Neural cell (in vitro differentiated cells): ENCODE measurements at regions not wholly inside any gene's neighbourhood (a gene's known extent, or its start where the extent isn't known, plus 50 kb on each side); places are given as distances from the start of the nearest gene placed in this dataset.
"Not testable (repeated sequence)": the region's sequence is repeated elsewhere in the genome, so short reads cannot be mapped to it uniquely, and the experiment has no call there.

ENCODE experiments used
- H2AFZ ChIP-seq: fragments of 200-600, 300-800 bp; sonication (generic), shearing (Covaris generic); 2 replicates; pipeline ENCODE4 v1.6.0; 2014; ENCODE audit warnings: low read depth, mild to moderate bottlenecking, antibody characterized with exemption, low read length, moderate library complexity
- H3F3A ChIP-seq: fragments of 200-600 bp; shearing (Covaris generic); 2 replicates; pipeline ENCODE4 v1.6.1; 2016; ENCODE audit warnings: mild to moderate bottlenecking, moderate library complexity, mixed read lengths, antibody characterized with exemption, low read length; ENCODE audit not compliant: insufficient read depth, poor library complexity, severe bottlenecking
- H3K27ac ChIP-seq: fragments of 200-600, 300-800 bp; sonication (generic), shearing (Covaris generic); 2 replicates; pipeline ENCODE4 v1.5.1; 2014; ENCODE audit warnings: mild to moderate bottlenecking, low read length, moderate library complexity
- H3K27me3 ChIP-seq: fragments of 300-800, 200-600 bp; sonication (generic), shearing (Covaris generic); 2 replicates; pipeline ENCODE4 v1.6.0; 2014; ENCODE audit warnings: mild to moderate bottlenecking, low read depth, low read length, moderate library complexity; ENCODE audit not compliant: insufficient read depth
- H3K36me3 ChIP-seq: fragments of 300-800, 200-600 bp; sonication (generic), shearing (Covaris generic); 2 replicates; pipeline ENCODE4 v1.5.1; 2014; ENCODE audit warnings: mild to moderate bottlenecking, antibody characterized with exemption, low read length, moderate library complexity; ENCODE audit not compliant: insufficient read depth
- H3K4me2 ChIP-seq: fragments of 300-800, 200-600 bp; sonication (generic), shearing (Covaris generic); 2 replicates; pipeline ENCODE4 v1.6.0; 2014; ENCODE audit warnings: mild to moderate bottlenecking, low read length
- H3K4me3 ChIP-seq: fragments of 300-800, 200-600 bp; sonication (generic), shearing (Covaris generic); 2 replicates; pipeline ENCODE4 v1.5.1; 2014; ENCODE audit warnings: mild to moderate bottlenecking, low read length, moderate library complexity
- H3K79me2 ChIP-seq: fragments of 200-600 bp; shearing (Covaris generic); replicated peaks from 2 replicates; pipeline ENCODE4 v1.6.0; 2014; ENCODE audit warnings: mild to moderate bottlenecking, low read length, moderate library complexity; ENCODE audit not compliant: insufficient read depth
- H3K9ac ChIP-seq: fragments of 300-800, 200-600 bp; sonication (generic), shearing (Covaris generic); 2 replicates; pipeline ENCODE4 v1.6.1; 2016; ENCODE audit warnings: mild to moderate bottlenecking, low read length, mixed read lengths
- H3K9me2 ChIP-seq: fragments of 200-600 bp; shearing (Covaris generic); 2 replicates; pipeline ENCODE4 v1.6.1; 2016; ENCODE audit warnings: mild to moderate bottlenecking, low read length, mixed read lengths; ENCODE audit not compliant: insufficient read depth
- H3K9me3 ChIP-seq: fragments of 200-600, 300-800 bp; sonication (generic), shearing (Covaris generic); 2 replicates; pipeline ENCODE4 v1.6.1; 2016; ENCODE audit warnings: mild to moderate bottlenecking, mixed run types, low read length, moderate library complexity, mixed read lengths
- H4K20me1 ChIP-seq: fragments of 200-600 bp; shearing (Covaris generic); 2 replicates; pipeline ENCODE4 v1.6.1; 2016; ENCODE audit warnings: mild to moderate bottlenecking, mixed run types; ENCODE audit not compliant: insufficient read depth
- CTCF ChIP-seq: fragments of 450-650 bp; IDR thresholded peaks from 2 replicates; pipeline ENCODE4 v1.5.1; 2014; ENCODE audit warnings: antibody characterized with exemption, mild to moderate bottlenecking, moderate library complexity; ENCODE audit not compliant: poor library complexity, severe bottlenecking
- EP300 ChIP-seq: fragments of 450-650 bp; conservative IDR thresholded peaks from 2 replicates; pipeline ENCODE4 v1.6.1; 2014; ENCODE audit warnings: antibody characterized with exemption, mild to moderate bottlenecking, moderate library complexity; ENCODE audit not compliant: poor library complexity, severe bottlenecking
- EZH2 ChIP-seq: fragments of 200-600, 300-800 bp; shearing (Covaris generic), sonication (generic); IDR thresholded peaks from 2 replicates; pipeline ENCODE4 v1.6.1; 2014; ENCODE audit warnings: antibody characterized with exemption, low read length, borderline replicate concordance, mild to moderate bottlenecking; ENCODE audit not compliant: insufficient read depth, poor library complexity, severe bottlenecking
- MXI1 ChIP-seq: fragments of 450-650 bp; conservative IDR thresholded peaks from 2 replicates; pipeline ENCODE4 v1.6.1; 2014; ENCODE audit warnings: antibody characterized with exemption, mild to moderate bottlenecking; ENCODE audit not compliant: poor library complexity, severe bottlenecking
- POLR2AphosphoS5 ChIP-seq: IDR thresholded peaks from 2 replicates; pipeline ENCODE4 v1.6.1; 2012
- RAD21 ChIP-seq: fragments of 450-650 bp; conservative IDR thresholded peaks from 2 replicates; pipeline ENCODE4 v1.6.1; 2014; ENCODE audit warnings: antibody characterized with exemption, mild to moderate bottlenecking, moderate library complexity
- REST ChIP-seq: IDR thresholded peaks from 2 replicates; pipeline ENCODE4 v1.6.1; 2012; ENCODE audit warnings: borderline replicate concordance
- SMC3 ChIP-seq: fragments of 450-650 bp; conservative IDR thresholded peaks from 2 replicates; pipeline ENCODE4 v1.6.1; 2014; ENCODE audit warnings: antibody characterized with exemption, mild to moderate bottlenecking, moderate library complexity; ENCODE audit not compliant: poor library complexity
- TAF1 ChIP-seq: IDR thresholded peaks from 2 replicates; pipeline ENCODE4 v1.6.1; 2012; ENCODE audit warnings: low read depth

- no peak overlapping the region for H2AFZ ChIP-seq
- H3K4me3 ChIP-seq: no peak overlapping the region
- TF ChIP-seq POLR2AphosphoS5 (no peak), CTCF (no peak), RAD21 (no peak), MXI1 (no peak), EZH2 (no peak)
- H3K9ac ChIP-seq: no peak overlapping the region
- H3F3A ChIP-seq: no peaks in the 10 kb centered on the region
- no peaks in the 10 kb centered on the region for H3K9me3 ChIP-seq
- no peaks in the 10 kb centered on the region for H3K36me3 ChIP-seq
- no peak overlapping the region for H3K4me2 ChIP-seq
- no peaks in the 10 kb centered on the region for H4K20me1 ChIP-seq
- H3K27me3 ChIP-seq: no peaks in the 10 kb centered on the region
- no peaks in the 10 kb centered on the region for H3K79me2 ChIP-seq
- H3K9me2 ChIP-seq: no peaks in the 10 kb centered on the region
- no peak overlapping the region for H3K27ac ChIP-seq
Measured at GRCh38 chr7:124100190-124100589, 67.3 kb upstream of the TMEM229A start.

- H3K79me2 ChIP-seq, H4K20me1 ChIP-seq, H3K4me2 ChIP-seq, H3K27me3 ChIP-seq, H3K9me3 ChIP-seq, H3K27ac ChIP-seq, H3K9ac ChIP-seq, H3K9me2 ChIP-seq, H2AFZ ChIP-seq, H3K4me3 ChIP-seq, H3F3A ChIP-seq, H3K36me3 ChIP-seq: not testable (repeated sequence)
Measured at GRCh38 chr7:124099585-124099984, 66.7 kb upstream of the TMEM229A start.

GRCh38 chr7:124089621-124090020 is 56.8 kb upstream of the TMEM229A start:
- no peak overlapping the region for H3K9ac ChIP-seq
- no peak overlapping the region for H3K4me3 ChIP-seq
- no peaks in the 10 kb centered on the region for H3K79me2 ChIP-seq
- no peak overlapping the region for H2AFZ ChIP-seq
- H3K27ac ChIP-seq: no peak overlapping the region
- no peaks in the 10 kb centered on the region for H4K20me1 ChIP-seq
- H3K9me3 ChIP-seq: no peaks in the 10 kb centered on the region
- no peak overlapping the region for H3K4me2 ChIP-seq
- no peaks in the 10 kb centered on the region for H3K9me2 ChIP-seq
- H3K36me3 ChIP-seq: no peaks in the 10 kb centered on the region
- TF ChIP-seq MXI1: no peak
- TF ChIP-seq EZH2: no peak
- TF ChIP-seq SMC3: no peak
- TF ChIP-seq POLR2AphosphoS5: no peak
- TF ChIP-seq RAD21: no peak
- TF ChIP-seq TAF1: no peak
- TF ChIP-seq CTCF: no peak
- no peak for TF ChIP-seq REST
- no peak for TF ChIP-seq EP300
- no peaks in the 10 kb centered on the region for H3K27me3 ChIP-seq
- no peaks in the 10 kb centered on the region for H3F3A ChIP-seq
